ENCODE measurements at regions not wholly inside any gene's neighbourhood (a gene's known extent, or its start where the extent isn't known, plus 50 kb on each side); places are given as distances from the start of the nearest gene placed in this dataset.

DNA sequence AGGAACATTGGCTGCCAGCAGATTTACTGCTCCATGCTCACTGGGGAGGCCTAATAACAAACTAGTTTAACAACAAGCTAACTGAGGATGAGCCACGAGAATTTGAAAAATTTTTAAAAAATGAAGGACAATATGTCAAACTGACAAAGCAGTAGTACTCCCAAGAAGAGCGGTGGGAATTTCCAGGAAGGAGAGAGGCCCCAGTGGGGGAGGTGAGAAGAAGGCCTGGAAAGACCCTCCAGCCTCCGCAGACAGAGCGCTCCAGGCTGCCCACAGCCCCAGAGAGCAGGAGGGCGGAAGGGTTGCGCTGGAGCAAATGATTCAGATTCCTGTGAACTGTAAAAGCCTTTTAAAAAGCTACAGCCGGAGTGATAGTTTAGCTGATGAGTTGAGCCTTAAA is 78.5 kb downstream of the SIPA1L2 start:
- TF ChIP-seq, protein P1, sequence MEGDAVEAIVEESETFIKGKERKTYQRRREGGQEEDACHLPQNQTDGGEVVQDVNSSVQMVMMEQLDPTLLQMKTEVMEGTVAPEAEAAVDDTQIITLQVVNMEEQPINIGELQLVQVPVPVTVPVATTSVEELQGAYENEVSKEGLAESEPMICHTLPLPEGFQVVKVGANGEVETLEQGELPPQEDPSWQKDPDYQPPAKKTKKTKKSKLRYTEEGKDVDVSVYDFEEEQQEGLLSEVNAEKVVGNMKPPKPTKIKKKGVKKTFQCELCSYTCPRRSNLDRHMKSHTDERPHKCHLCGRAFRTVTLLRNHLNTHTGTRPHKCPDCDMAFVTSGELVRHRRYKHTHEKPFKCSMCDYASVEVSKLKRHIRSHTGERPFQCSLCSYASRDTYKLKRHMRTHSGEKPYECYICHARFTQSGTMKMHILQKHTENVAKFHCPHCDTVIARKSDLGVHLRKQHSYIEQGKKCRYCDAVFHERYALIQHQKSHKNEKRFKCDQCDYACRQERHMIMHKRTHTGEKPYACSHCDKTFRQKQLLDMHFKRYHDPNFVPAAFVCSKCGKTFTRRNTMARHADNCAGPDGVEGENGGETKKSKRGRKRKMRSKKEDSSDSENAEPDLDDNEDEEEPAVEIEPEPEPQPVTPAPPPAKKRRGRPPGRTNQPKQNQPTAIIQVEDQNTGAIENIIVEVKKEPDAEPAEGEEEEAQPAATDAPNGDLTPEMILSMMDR (IDR thresholded peaks at IDR 0.05; ENCODE audit: control extremely low read depth, extremely low read depth, low read depth, missing control alignments): no peak
- DNase-seq (ENCODE audit: extremely low spot score): no peak
- POLR2A ChIA-PET: no interaction called here
- CTCF ChIA-PET: no interaction called here

DNA sequence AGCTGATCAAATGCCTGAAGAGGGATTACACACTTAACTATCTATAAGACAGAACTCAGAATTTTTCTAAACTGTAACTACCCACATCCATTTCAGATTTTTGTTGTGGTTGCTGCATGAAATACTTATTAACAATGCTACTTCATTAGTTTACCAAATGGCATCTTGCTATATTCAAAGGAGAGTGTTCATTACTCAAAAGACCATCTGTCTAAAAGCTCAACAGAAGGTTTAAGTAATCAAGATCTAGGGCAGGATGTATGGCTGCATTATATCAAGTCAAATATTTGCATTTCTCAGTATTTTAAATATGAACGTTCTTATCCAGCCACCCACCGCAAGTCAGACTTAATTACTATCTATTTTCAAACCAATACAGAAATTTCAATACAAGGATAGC is 79.9 kb downstream of the SIPA1L2 start:
- ChIA-PET CTCF (no interaction called here), POLR2A (no interaction called here)
- TF ChIP-seq, protein P1 (IDR thresholded peaks at IDR 0.05; ENCODE audit: control extremely low read depth, extremely low read depth, low read depth, missing control alignments): no peak
- DNase-seq (ENCODE audit: extremely low spot score): no peak

DNA sequence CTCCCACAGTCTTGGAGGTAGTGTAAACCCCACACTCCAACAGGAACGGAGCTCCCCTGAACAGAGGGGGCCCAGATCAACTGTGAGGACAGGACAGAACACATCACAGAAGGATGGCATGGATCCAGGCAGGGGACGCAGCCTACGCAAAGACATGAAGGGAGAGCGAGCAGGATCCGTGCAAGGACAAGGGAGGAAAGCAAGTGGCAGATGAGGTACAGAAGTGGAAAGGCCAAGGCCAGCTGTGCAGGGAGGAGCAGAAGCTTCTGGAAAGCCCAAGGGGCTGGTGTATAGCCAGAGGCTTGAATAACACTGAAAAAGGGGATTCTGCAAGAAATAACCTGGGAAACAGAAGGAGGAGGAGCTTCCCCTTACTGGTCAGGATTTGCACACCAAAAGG is 81.2 kb downstream of the SIPA1L2 start:
- ChIA-PET CTCF (no interaction called here), POLR2A (no interaction called here)
- TF ChIP-seq, protein P1 (IDR thresholded peaks at IDR 0.05; ENCODE audit: control extremely low read depth, extremely low read depth, low read depth, missing control alignments): no peak
- DNase-seq (ENCODE audit: extremely low spot score): no peak

DNA sequence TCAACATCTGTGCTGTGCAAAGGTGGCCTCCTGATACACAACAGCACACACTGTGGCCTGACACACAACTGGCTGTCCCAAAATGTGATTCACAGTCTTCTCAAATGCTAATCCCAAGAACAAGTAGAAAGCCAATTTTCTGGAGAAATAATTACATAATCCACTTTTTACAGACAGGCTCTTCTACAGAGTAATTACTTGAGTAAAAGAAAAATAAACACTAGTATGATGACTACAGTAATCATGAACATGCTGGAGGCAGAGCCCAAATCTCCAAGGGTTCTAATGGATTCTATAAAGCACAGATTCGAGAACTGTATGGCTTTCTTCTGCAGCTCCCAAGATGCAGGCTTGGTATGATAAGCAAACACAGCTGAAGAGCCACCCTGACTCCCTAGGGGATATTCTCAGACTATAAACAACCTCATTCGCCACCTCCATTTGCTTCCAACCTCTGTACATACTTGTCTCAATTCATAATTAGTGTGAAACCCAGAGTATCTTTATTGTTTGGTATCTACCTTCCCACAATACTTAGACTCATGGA is 81.9 kb downstream of the SIPA1L2 start:
- TF ChIP-seq, protein P1 (IDR thresholded peaks at IDR 0.05; ENCODE audit: control extremely low read depth, extremely low read depth, low read depth, missing control alignments): no peak
- CTCF ChIA-PET: no interaction called here
- no peak for DNase-seq (ENCODE audit: extremely low spot score)
- POLR2A ChIA-PET: no interaction called here

DNA sequence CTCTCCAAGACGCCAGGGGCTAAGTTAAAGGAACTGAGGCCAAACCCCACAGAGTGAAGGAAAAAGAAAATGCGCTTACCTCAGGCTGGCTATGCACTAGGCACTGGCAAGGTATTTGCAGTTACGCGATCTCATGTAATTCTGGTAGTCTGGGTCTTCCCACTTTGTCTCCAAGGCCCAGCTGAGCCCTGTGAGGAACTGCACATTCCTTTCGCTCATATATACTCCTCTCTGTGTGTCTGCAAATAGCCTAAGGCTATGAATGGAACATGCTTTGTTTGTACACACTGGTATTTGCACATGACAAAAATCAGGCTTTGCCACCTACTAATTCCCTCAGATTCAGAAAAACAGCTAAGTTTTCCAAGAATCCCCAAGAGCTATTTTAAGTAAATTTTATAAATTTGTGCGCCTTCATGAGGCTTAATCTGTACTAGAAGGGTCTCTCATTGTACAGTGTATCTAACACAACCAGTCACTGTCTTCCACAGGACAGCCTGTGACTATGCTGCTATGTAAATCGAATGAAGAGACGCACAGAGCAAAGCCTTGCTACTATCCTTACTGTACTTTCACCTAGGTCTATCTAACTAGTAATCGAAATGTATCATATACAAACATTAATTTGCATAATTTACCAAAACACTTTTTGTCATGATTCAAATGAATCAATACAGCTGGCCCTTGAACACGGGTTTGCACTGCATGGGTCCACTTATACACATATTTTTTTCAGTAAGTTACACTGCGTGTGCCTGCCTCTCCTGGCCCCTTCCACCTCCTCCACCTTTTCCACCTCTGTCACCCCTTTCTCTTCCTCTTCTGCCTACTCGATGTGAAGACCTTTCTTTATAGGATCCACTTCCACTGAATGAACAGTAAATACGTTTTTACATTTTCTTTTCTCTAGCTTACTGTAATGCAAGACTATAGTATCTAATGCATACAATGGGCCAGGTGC is 87.0 kb downstream of the SIPA1L2 start:
- ChIA-PET POLR2A (no interaction called here), CTCF (no interaction called here)
- DNase-seq (ENCODE audit: extremely low spot score): no peak
- TF ChIP-seq, protein P1 (IDR thresholded peaks at IDR 0.05; ENCODE audit: control extremely low read depth, extremely low read depth, low read depth, missing control alignments): no peak

DNA sequence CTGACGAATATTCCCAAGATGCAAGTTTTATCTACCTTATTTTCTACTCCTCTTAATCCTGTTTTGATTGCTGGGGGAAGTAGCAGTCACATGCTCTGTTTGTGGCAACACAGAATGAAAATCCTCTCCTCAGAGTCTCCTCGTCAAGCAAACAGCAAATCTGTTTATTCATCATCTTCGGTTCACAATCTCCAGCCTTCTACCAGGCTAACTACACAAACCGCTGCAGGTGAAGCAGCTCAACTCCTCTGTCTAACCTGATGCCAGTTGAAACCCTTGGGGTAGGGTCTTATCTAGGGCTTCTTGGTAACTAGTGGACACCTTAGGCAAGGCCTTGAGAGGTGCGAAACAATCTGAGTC is 91.0 kb downstream of the SIPA1L2 start:
- ChIA-PET POLR2A (no interaction called here), CTCF (no interaction called here)
- TF ChIP-seq, protein P1 (IDR thresholded peaks at IDR 0.05; ENCODE audit: control extremely low read depth, extremely low read depth, low read depth, missing control alignments): no peak
- no peak for DNase-seq (ENCODE audit: extremely low spot score)

All from GM10248 (cell line).